HG03280 (cell line): ENCODE measurements at regions not wholly inside any gene's neighbourhood (a gene's known extent, or its start where the extent isn't known, plus 50 kb on each side); places are given as distances from the start of the nearest gene placed in this dataset.

ENCODE experiments used
- ATAC-seq: cut with Tn5 transposase; IDR thresholded peaks from one replicate; pipeline ENCODE4 v1.9.1; 2021; ENCODE audit warnings: mild to moderate bottlenecking, moderate library complexity; ENCODE audit not compliant: unreplicated experiment

GRCh38 chr15:77824361-77825251 lies 191.9 kb upstream of the LINGO1 start:
- no peak for ATAC-seq

DNA sequence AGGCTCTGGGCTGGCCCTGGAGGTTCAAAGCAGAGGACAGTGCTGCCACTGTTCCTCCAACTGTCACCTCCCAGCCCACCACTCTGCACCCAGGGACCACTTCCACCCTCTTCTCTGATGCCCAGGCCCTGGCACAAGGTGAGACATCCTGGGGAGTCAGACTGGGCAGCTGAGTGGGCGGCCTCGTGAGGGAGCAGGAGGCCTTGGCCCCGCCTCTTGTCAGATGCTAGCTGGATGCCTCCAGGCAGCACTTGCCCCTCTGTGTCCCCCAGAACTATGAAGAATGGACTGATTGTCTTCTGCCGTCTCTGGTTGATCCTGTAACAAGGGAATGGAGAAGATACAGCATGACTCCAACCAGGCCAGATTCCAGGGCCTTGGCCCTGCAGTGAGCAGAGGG lies 191.0 kb upstream of the LINGO1 start:
- ATAC-seq = no peak

GRCh38 chr15:77822631-77823230 lies 190.0 kb upstream of the LINGO1 start:
- ATAC-seq = no peak

DNA sequence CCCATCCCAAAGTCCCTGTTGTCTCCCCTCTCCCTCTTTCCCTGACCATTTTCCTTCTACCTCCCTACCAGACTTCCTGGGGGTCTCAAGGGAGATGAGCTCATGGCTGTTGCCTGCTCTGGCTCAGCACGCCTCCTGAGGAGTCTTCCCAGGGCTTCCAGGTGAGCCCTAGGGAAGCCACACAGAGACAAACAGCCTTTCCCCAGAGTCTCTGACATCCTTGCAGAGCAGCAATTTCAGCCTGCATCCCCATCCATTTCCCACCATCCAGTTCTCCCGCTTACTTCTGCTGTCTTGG lies 189.2 kb upstream of the LINGO1 start:
- ATAC-seq = no peak

- ATAC-seq = no peak
Measured at GRCh38 chr15:77821188-77821958, 188.7 kb upstream of the LINGO1 start.

- no peak for ATAC-seq
Measured at GRCh38 chr15:77819851-77820728, 187.4 kb upstream of the LINGO1 start.

DNA sequence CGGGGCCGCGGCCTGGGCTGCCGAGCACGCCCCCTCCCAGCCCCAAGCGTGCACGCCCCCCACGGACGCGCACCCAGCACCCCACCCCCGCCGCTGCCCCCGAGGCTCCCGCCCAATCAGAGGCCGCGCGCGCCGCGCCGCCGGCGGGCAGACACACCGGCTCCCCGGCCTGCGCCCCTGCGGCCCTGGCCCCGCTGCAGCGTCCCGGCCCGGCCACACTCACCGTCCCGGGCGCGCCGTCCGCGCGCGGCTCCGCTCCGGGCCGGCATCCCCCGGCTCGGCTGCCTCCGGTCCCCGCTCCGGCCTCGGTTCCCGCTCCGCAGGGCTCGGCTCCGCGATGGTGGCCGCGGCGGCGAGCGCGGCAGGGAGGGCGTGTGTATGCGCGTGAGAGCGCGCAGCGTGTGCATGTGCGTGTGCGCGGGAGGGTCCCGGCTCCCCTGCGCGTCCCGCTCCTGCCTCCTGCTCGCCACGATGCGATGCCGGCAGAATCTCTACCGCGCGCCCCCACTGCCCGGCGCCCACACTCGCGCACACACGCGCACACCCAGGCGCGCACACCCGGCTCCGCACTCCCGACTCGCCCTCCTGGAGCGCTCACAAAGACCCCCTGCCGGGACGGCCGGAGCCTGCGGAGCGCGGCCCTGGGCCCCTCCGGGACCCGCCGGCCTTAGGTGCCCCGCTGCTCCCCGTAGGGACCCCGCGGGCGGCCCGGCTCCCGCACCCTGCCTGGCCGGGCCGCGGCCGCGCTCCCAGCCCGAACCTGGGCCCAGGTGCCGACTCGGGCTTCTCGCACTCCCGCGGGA lies 186.5 kb upstream of the LINGO1 start:
- no peak for ATAC-seq

DNA sequence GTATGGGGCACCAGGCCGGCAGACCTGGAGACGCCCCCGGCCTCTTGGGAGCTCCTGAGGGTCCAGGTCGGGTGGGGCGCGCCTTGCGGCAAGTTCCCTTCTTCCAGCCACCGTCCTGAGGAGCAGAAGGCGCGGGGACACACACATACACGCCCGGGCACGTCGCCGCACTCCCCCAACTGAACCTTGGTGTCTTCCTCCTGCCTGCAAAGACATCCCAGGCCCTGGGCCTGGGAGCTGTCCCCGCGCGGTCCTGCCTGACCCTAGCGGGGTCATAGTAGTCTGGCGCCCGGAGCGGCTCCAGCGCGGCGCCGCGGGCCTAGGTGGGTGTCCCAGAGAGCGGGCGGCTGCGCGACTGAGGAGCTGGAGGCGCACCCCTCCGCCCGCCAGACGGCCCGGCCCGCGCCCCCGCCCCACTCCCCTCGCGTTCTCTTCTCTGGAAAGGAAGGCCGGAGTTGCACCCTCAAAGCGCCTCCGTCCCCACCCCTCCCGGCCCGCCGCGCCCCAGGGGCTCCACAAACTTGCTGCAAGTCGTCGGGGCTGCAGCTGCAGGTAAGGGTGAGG lies 185.9 kb upstream of the LINGO1 start:
- no peak for ATAC-seq

DNA sequence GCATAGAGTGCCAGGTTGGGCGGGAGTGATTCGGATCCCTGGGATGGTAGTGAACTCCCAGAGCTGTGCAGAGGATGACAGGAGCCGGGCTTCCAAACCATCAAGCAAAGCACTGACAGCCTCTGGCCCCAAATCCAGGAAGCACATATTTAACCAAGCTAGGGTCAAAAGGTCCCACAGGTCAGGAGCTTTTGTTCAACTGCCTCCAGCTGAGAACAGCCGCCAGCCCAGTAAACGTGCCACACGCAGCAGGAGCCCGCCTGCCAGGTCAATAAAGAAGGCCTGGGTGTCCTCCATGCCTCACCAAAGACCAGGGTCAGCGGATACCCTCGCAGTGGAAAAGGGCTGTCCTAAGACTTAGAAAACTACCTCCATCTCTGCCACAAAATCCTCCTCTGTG lies 184.7 kb upstream of the LINGO1 start:
- no peak for ATAC-seq

DNA sequence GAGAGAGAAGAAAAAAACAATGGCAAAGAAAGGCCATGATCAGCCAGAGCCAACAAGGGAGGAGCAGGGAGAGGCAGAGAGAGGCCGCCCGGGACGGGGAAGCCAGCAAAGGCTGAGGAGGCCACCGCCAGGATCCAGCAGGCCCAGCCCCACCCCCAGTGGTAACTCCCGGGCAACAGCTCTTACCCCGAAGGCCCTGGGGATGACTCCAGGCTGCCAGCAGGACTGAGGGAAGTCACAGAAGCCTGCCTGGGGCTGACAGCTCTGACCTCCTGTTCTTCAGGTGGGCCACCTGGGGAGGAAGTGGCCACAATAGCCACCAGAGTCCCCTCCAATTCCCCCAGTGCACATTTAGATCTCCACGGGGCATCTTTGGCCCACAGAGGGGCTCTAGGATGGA lies 184.3 kb upstream of the LINGO1 start:
- no peak for ATAC-seq

- no peak for ATAC-seq
Measured at GRCh38 chr15:77815015-77815414, 182.3 kb upstream of the LINGO1 start.

GRCh38 chr15:77812664-77813063 lies 180.0 kb upstream of the LINGO1 start:
- no peak for ATAC-seq

GRCh38 chr15:77811270-77811669 lies 178.6 kb upstream of the LINGO1 start:
- ATAC-seq = no peak

- no peak for ATAC-seq
Measured at GRCh38 chr15:77810130-77810571, 177.4 kb upstream of the LINGO1 start.

- no peak for ATAC-seq
Measured at GRCh38 chr15:77808581-77809177, 176.0 kb upstream of the LINGO1 start.

GRCh38 chr15:77808075-77808474 lies 175.4 kb upstream of the LINGO1 start:
- no peak for ATAC-seq

DNA sequence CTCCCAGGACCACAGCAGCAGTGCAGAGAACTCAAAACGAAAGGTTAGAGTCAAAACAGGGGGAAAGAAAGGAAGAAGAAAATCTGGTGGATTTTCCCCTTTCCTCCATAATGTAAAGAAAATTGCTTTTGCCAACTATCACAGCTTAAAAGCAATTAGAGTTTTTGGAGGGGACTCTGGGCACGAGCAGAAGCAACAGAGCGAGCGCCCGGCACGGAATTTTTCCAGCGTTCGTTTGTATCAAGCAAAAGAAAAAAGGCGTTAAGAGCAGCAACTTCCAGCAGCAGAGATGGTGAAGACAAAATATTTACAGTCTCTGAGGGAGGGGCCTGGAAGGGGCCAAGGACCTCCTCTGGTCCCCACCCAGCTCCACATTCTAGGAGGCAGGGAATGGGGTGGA lies 174.9 kb upstream of the LINGO1 start:
- no peak for ATAC-seq

- no peak for ATAC-seq
Measured at GRCh38 chr15:77807115-77807514, 174.4 kb upstream of the LINGO1 start.

DNA sequence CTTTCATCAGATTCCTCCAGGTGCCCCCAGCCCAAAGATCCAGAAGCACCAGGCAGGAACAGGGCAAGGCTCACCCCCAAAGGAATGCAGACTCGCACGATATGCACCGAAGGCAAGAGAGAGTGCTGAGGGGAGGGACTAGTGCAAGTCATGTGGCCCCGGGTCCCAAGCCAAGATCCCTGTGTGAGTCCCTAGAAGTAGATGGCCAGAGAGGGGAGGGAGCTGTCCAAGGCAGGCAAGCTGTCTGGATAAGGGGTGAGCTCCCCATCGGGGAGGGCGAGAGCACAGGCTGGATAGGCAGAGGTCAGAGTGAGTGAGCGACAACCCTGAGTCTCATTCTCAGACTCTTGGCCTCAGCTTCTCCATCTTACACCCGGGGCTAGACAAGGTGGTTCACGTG lies 171.5 kb upstream of the LINGO1 start:
- ATAC-seq = no peak
